Thyroid gland (tissue), 4 donors: ENCODE measurements at regions not wholly inside any gene's neighbourhood (a gene's known extent, or its start where the extent isn't known, plus 50 kb on each side); places are given as distances from the start of the nearest gene placed in this dataset.

Experiments
- DNase-seq, 2 donors: peaks; one replicate each; pipeline ENCODE4 v3.0.0-alpha.2; 2019
- H3K27ac ChIP-seq, 3 donors: fragments of 200-600 bp; sonication (generic); 1 replicate in 2 of 3; 2 replicates in 1 of 3; pipeline ENCODE4 v1.5.1; 2016 to 2019; ENCODE audit warnings: mild to moderate bottlenecking in 1 of 3, moderate library complexity in 1 of 3
- H3K27me3 ChIP-seq: fragments of 200-600 bp; sonication (generic); one replicate; pipeline ENCODE4 v1.5.1; 2019
- H3K36me3 ChIP-seq, 2 donors: fragments of 200-600 bp; sonication (generic); one replicate each; pipeline ENCODE4 v1.5.1; 2016 to 2019
- H3K4me1 ChIP-seq, 2 donors: fragments of 200-600 bp; sonication (generic); one replicate each; pipeline ENCODE4 v1.5.1; 2017 to 2019
- H3K4me3 ChIP-seq, 3 donors: fragments of 200-600 bp; sonication (generic); replicated peaks in 1 of 3; 1 replicate in 2 of 3; 2 replicates in 1 of 3; pipeline ENCODE4 v1.5.1; 2016; ENCODE audit warnings: mild to moderate bottlenecking in 1 of 3
- H3K9me3 ChIP-seq: fragments of 200-600 bp; sonication (generic); one replicate; pipeline ENCODE4 v1.5.1; 2017
- CTCF ChIP-seq, 6 experiments: fragments of 200-600 bp in 3 of 6; fragments of 450-650 bp in 3 of 6; sonication (generic) in 3 of 6; IDR thresholded peaks; one replicate each; pipeline ENCODE4 v1.5.1; 2016 to 2019; ENCODE audit warnings: antibody characterized with exemption in 6 of 6, mild to moderate bottlenecking in 2 of 6, inconsistent platforms in 1 of 6, moderate library complexity in 1 of 6
- POLR2A ChIP-seq, 2 donors: fragments of 450-650 bp; IDR thresholded peaks; one replicate each; pipeline ENCODE4 v1.6.1; 2017; ENCODE audit warnings: antibody characterized with exemption in 2 of 2, mild to moderate bottlenecking in 2 of 2, moderate library complexity in 1 of 2
- WGBS, 2 donors: methylation state at CpG; one replicate each; pipeline ENCODE4 v1.1.5; 2017; 5-methylcytosine and 5-hydroxymethylcytosine counted together
- intact Hi-C: fragments of 100-400 bp; cut with DNase I; formaldehyde crosslinking; loops from one replicate; pipeline ENCODE4 v1.15.1; 2023

- H3K4me1 ChIP-seq, result no peaks in the 10 kb centered on the region
- H3K36me3 ChIP-seq, result no peaks in the 10 kb centered on the region
- no peaks in the 10 kb centered on the region for H3K9me3 ChIP-seq
- no peak overlapping the region for H3K27ac ChIP-seq
- no peak for TF ChIP-seq CTCF (IDR thresholded peaks at IDR 0.05)
- TF ChIP-seq POLR2A (IDR thresholded peaks at IDR 0.05), result no peak
- 84 to 88% methylated on average over 3 of the region's 3 CpGs for WGBS, 2 donors
- intact Hi-C loops, result no loop called here
- no peak overlapping the region for H3K4me3 ChIP-seq
- H3K27me3 ChIP-seq, result no peaks in the 10 kb centered on the region
- DNase-seq, result no peak
Measured at GRCh38 chr13:78832461-78832860, 173.5 kb upstream of the OBI1 start.

DNA sequence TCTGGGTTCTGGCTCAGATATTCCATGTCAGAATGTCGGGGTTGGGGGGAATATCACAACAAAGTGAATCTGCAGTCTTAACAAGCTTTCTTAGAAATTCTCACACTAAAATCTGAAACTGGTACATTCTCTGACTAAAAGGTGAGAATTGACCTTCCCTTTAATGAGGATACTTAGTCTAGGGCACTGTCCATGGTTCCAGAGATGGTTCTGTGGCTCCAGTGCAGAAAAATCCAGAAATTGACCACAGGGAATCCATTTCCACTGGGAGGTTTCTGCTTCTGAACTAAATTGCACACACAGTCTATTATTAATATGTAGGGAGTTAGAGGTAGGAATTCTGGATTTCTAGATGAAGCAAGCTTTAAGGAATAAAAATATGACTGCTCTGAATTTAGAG is 171.6 kb upstream of the OBI1 start:
- Histone ChIP-seq H3K27me3 (no peaks in the 10 kb centered on the region), H3K9me3 (no peaks in the 10 kb centered on the region), H3K27ac (no peak overlapping the region), H3K36me3 (no peaks in the 10 kb centered on the region), H3K4me1 (no peaks in the 10 kb centered on the region), H3K4me3 (no peak overlapping the region)
- 81 to 84% methylated on average over 1 of the region's 1 CpG for WGBS, 2 donors
- no peak for DNase-seq
- intact Hi-C loops, result no loop called here
- no peak for TF ChIP-seq CTCF (IDR thresholded peaks at IDR 0.05)
- TF ChIP-seq POLR2A (IDR thresholded peaks at IDR 0.05), result no peak

- no peaks in the 10 kb centered on the region for H3K4me1 ChIP-seq
- H3K4me3 ChIP-seq, result no peak overlapping the region
- no peak for DNase-seq
- TF ChIP-seq CTCF (IDR thresholded peaks at IDR 0.05) (no peak), POLR2A (IDR thresholded peaks at IDR 0.05) (no peak)
- no peaks in the 10 kb centered on the region for H3K27me3 ChIP-seq
- intact Hi-C loops, result no loop called here
- H3K36me3 ChIP-seq, result no peaks in the 10 kb centered on the region
- H3K9me3 ChIP-seq, result no peaks in the 10 kb centered on the region
- H3K27ac ChIP-seq, result no peak overlapping the region
Measured at GRCh38 chr13:78829821-78830220, 170.9 kb upstream of the OBI1 start.

DNA sequence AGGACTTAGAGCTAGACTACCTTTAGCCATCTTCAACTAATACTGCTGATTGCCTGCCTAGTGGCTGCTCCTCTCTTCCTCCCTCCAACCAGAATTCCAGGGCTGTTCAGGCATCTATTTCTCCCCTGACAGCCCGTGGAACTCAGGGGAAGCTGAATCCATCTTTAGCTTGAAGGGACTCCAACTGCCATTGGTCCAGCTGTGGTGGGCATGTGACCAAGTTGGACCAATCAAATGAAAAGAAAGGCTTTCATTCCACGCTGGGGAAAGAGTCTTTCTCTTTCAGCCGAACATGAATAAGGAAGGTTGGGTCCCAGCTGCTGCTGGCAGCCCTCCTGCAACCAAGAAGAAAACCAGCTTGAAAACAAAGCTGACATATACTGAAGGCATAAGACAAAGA is 168.5 kb upstream of the OBI1 start:
- Histone ChIP-seq H3K4me1 (no peaks in the 10 kb centered on the region), H3K4me3 (no peak overlapping the region), H3K36me3 (no peaks in the 10 kb centered on the region), H3K27me3 (no peaks in the 10 kb centered on the region), H3K9me3 (no peaks in the 10 kb centered on the region), H3K27ac (no peak overlapping the region)
- DNase-seq, result no peak
- TF ChIP-seq POLR2A (IDR thresholded peaks at IDR 0.05) (no peak), CTCF (IDR thresholded peaks at IDR 0.05) (no peak)
- WGBS, 2 donors, result 50 to 71% methylated on average over 3 of the region's 3 CpGs
- intact Hi-C loops, result no loop called here

- Histone ChIP-seq H3K9me3 (no peaks in the 10 kb centered on the region), H3K27me3 (no peaks in the 10 kb centered on the region), H3K4me1 (no peaks in the 10 kb centered on the region), H3K27ac (no peak overlapping the region), H3K4me3 (no peak overlapping the region), H3K36me3 (no peaks in the 10 kb centered on the region)
- DNase-seq, result no peak
- 85% methylated on average over 2 of the region's 2 CpGs for WGBS, 2 donors
- intact Hi-C loops, result no loop called here
- no peak for TF ChIP-seq CTCF (IDR thresholded peaks at IDR 0.05)
- TF ChIP-seq POLR2A (IDR thresholded peaks at IDR 0.05), result no peak
Measured at GRCh38 chr13:78826936-78827335, 168.0 kb upstream of the OBI1 start.
